ENCODE measurements at regions not wholly inside any gene's neighbourhood (a gene's known extent, or its start where the extent isn't known, plus 50 kb on each side); places are given as distances from the start of the nearest gene placed in this dataset.

GRCh38 chr20:57801581-57801980 is 91.8 kb upstream of the PMEPA1 start:
- Histone ChIP-seq H3K27ac (no peak overlapping the region), H3K27me3 (replicated peaks in 1 of 7) (peaks cover 0 to 3% (median 0%) of the 10 kb centered on the region in 7 donors), H3K4me1 (no peaks in the 10 kb centered on the region), H3K36me3 (no peaks in the 10 kb centered on the region), H3K9me3 (no peaks in the 10 kb centered on the region), H3K4me3 (no peak overlapping the region)
- intact Hi-C loops (cut with DNase I; ENCODE audit: low total_unique reads) = no loop called here
- 73 to 85% (median 77%) methylated on average over 5 of the region's 5 CpGs for WGBS, 5 donors
- TF ChIP-seq CTCF (IDR thresholded peaks at IDR 0.05 in 8 of 11, conservative IDR thresholded peaks at IDR 0.05 in 3 of 11) (no peak), POLR2AphosphoS5 (IDR thresholded peaks at IDR 0.05) (no peak), POLR2A (IDR thresholded peaks at IDR 0.05) (no peak)
- DNase-seq = no peak

- Histone ChIP-seq H3K36me3 (no peaks in the 10 kb centered on the region), H3K27ac (no peak overlapping the region), H3K27me3 (replicated peaks in 1 of 7) (no peaks in the 10 kb centered on the region), H3K9me3 (no peaks in the 10 kb centered on the region), H3K4me3 (no peak overlapping the region), H3K4me1 (peaks cover 0 to 3% (median 0%) of the 10 kb centered on the region in 6 donors)
- DNase-seq = no peak
- intact Hi-C loops (cut with DNase I; ENCODE audit: low total_unique reads) = no loop called here
- 88 to 92% (median 91%) methylated on average over 17 of the region's 17 CpGs for WGBS, 5 donors
- TF ChIP-seq POLR2A (IDR thresholded peaks at IDR 0.05) (no peak), POLR2AphosphoS5 (IDR thresholded peaks at IDR 0.05) (no peak), CTCF (IDR thresholded peaks at IDR 0.05 in 8 of 11, conservative IDR thresholded peaks at IDR 0.05 in 3 of 11) (no peak)
Measured at GRCh38 chr20:57800791-57801430, 91.1 kb upstream of the PMEPA1 start.

GRCh38 chr20:57797401-57797800 is 87.6 kb upstream of the PMEPA1 start:
- no peak for DNase-seq
- no peak overlapping the region for H3K27ac ChIP-seq

More at GRCh38 chr20:57797401-57797800, 87.6 kb upstream of the PMEPA1 start:
- Histone ChIP-seq H3K9me3 (no peaks in the 10 kb centered on the region), H3K27me3 (replicated peaks in 1 of 7) (no peaks in the 10 kb centered on the region), H3K36me3 (no peaks in the 10 kb centered on the region), H3K4me3 (no peak overlapping the region), H3K4me1 (peaks cover 0 to 12% (median 0%) of the 10 kb centered on the region in 6 donors)
- TF ChIP-seq POLR2A (IDR thresholded peaks at IDR 0.05) (no peak), POLR2AphosphoS5 (IDR thresholded peaks at IDR 0.05) (no peak), CTCF (IDR thresholded peaks at IDR 0.05 in 8 of 11, conservative IDR thresholded peaks at IDR 0.05 in 3 of 11) (no peak)
- 91 to 100% (median 94%) methylated on average over 1 of the region's 1 CpG for WGBS, 5 donors
- intact Hi-C loops (cut with DNase I; ENCODE audit: low total_unique reads) = no loop called here
